ENCODE measurements at regions not wholly inside any gene's neighbourhood (a gene's known extent, or its start where the extent isn't known, plus 50 kb on each side); places are given as distances from the start of the nearest gene placed in this dataset.

DNA sequence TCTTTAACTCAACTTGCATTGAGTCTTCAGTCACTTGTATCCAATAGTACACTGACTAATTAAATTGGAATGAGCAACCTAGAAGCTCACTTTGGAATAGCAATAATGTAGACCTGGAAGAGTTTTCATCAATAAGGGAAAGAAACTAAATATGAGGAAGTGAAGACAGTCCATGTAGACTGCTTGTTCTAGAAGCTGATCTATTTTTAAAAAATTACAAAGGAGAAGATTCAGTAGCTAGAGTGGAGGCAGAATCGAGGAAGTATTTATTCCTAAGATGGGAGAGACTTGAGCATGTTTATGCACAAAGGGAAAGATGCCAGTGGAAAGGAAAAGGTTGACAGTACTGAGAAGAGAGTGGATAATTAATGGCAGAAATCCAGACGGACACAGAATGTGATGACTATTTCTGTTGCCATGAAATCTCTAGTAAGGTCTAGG is 156.3 kb upstream of the PDE3A start:
- TF ChIP-seq, protein P1, sequence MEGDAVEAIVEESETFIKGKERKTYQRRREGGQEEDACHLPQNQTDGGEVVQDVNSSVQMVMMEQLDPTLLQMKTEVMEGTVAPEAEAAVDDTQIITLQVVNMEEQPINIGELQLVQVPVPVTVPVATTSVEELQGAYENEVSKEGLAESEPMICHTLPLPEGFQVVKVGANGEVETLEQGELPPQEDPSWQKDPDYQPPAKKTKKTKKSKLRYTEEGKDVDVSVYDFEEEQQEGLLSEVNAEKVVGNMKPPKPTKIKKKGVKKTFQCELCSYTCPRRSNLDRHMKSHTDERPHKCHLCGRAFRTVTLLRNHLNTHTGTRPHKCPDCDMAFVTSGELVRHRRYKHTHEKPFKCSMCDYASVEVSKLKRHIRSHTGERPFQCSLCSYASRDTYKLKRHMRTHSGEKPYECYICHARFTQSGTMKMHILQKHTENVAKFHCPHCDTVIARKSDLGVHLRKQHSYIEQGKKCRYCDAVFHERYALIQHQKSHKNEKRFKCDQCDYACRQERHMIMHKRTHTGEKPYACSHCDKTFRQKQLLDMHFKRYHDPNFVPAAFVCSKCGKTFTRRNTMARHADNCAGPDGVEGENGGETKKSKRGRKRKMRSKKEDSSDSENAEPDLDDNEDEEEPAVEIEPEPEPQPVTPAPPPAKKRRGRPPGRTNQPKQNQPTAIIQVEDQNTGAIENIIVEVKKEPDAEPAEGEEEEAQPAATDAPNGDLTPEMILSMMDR (IDR thresholded peaks at IDR 0.05) = no peak
- TF ChIP-seq POLR2AphosphoS5 (IDR thresholded peaks at IDR 0.05) = peak in 3 of 4 donors; percentile 17 to 69 (median 53)
- peak in 1 of 4 donors; percentile 58 for TF ChIP-seq EP300 (IDR thresholded peaks at IDR 0.05)

Measured in sigmoid colon (tissue), 4 donors.